HepG2 (cell line): ENCODE measurements at regions not wholly inside any gene's neighbourhood (a gene's known extent, or its start where the extent isn't known, plus 50 kb on each side); places are given as distances from the start of the nearest gene placed in this dataset.

Source experiments
- ATAC-seq: fragments of 200-7000 bp; cut with Tn5 transposase; 3 replicates; pipeline ENCODE4 v1.9.1; 2020; ENCODE audit warnings: mild to moderate bottlenecking, moderate library complexity
- BruUV-seq: library from RNA; stranded (reverse); fragments of 400-500 nt; replicated peaks from 2 replicates; lab custom pipeline; 2021; lab: Mats Ljungman, UMichigan
- CTCF ChIA-PET: fragments of 300-600 bp; formaldehyde crosslinking; extraction: SDS; loops from one replicate; lab custom pipeline; 2021; ENCODE audit warnings: low total read pairs, inconsistent platforms, low intra/inter-chr PET ratio; lab: Yijun Ruan, JAX
- POLR2A ChIA-PET: fragments of 350-600 bp; sonication (Branson Sonifier 250); formaldehyde crosslinking; loops from one replicate; lab custom pipeline; 2020; ENCODE audit warnings: antibody characterized with exemption, inconsistent platforms; lab: Yijun Ruan, JAX
- DNase-seq: peaks from one replicate; pipeline ENCODE4 v3.0.0-alpha.2; 2015; ENCODE audit warnings: low spot score
- FAIRE-seq: peaks from 3 replicates; lab custom pipeline; 2011; peaks lifted over from hg19 to GRCh38; lab: Jason Lieb, UNC
- H2AFZ ChIP-seq: one replicate; pipeline ENCODE4 v1.6.1; 2011; ENCODE audit warnings: low read length, inconsistent platforms
- H3K27ac ChIP-seq: fragments of 300-600 bp; 3 replicates; pipeline ENCODE4 v1.8.0; 2011; ENCODE audit warnings: mixed run types, mild to moderate bottlenecking, mixed read lengths, low read length, inconsistent platforms; ENCODE audit not compliant: insufficient read depth; ENCODE audit errors: extremely low read length
- H3K27me3 ChIP-seq, 2 experiments: fragments of 200-600 bp in 1 of 2; 2 replicates in 1 of 2; 3 replicates in 1 of 2; pipeline versions ENCODE4 v1.6.0 to v1.8.0; 2011; ENCODE audit warnings: low read length in 2 of 2, mild to moderate bottlenecking in 2 of 2, moderate library complexity in 2 of 2, inconsistent platforms in 1 of 2; ENCODE audit not compliant: insufficient read depth in 2 of 2, control insufficient read depth in 1 of 2
- H3K36me3 ChIP-seq, 2 experiments: fragments of 200-600 bp in 1 of 2; replicated peaks in 1 of 2; 2 replicates in 1 of 2; 3 replicates in 1 of 2; pipeline versions ENCODE4 v1.5.1 to v1.8.0; 2011; ENCODE audit warnings: low read length in 2 of 2, inconsistent platforms in 1 of 2; ENCODE audit not compliant: insufficient read depth in 2 of 2, control insufficient read depth in 1 of 2
- H3K4me1 ChIP-seq: 2 replicates; pipeline ENCODE4 v1.5.1; 2012; ENCODE audit warnings: low read length, inconsistent platforms; ENCODE audit not compliant: insufficient read depth
- H3K4me2 ChIP-seq: 2 replicates; pipeline ENCODE4 v1.6.0; 2011; ENCODE audit warnings: low read depth, low read length, inconsistent platforms
- H3K4me3 ChIP-seq, 3 experiments: fragments of 200-600 bp in 1 of 3; sonication (generic), shearing (Covaris generic) in 1 of 3; replicated peaks in 1 of 3; 2 replicates each; pipeline ENCODE4 v1.5.1; 2011 to 2016; ENCODE audit warnings: low read length in 3 of 3, inconsistent platforms in 2 of 3, low read depth in 2 of 3, mild to moderate bottlenecking in 2 of 3, control low read depth in 1 of 3, mixed read lengths in 1 of 3; ENCODE audit not compliant: insufficient read depth in 1 of 3
- H3K79me2 ChIP-seq: one replicate; pipeline ENCODE4 v1.6.1; 2011; ENCODE audit warnings: low read length, inconsistent platforms; ENCODE audit not compliant: insufficient read depth
- H3K9ac ChIP-seq: 2 replicates; pipeline ENCODE4 v1.6.0; 2011; ENCODE audit warnings: mild to moderate bottlenecking, low read depth, low read length, inconsistent platforms; ENCODE audit not compliant: insufficient read depth
- H3K9me3 ChIP-seq: 2 replicates; pipeline ENCODE4 v1.5.1; 2012; ENCODE audit warnings: mild to moderate bottlenecking, low read length
- H4K20me1 ChIP-seq: 2 replicates; pipeline ENCODE4 v1.6.0; 2011; ENCODE audit warnings: inconsistent platforms, mild to moderate bottlenecking, low read length, moderate library complexity; ENCODE audit not compliant: insufficient read depth
- AGO1 ChIP-seq: fragments of 200-400 bp; formaldehyde crosslinking; IDR thresholded peaks from 2 replicates; pipeline ENCODE4 v1.6.1; 2017; ENCODE audit warnings: mild to moderate bottlenecking, low read depth, low read length, moderate library complexity; ENCODE audit not compliant: poor library complexity, severe bottlenecking
- ARNT2 ChIP-seq: sonication (generic); formaldehyde crosslinking; IDR thresholded peaks from 2 replicates; pipeline ENCODE4 v1.8.0; 2022; ENCODE audit warnings: mild to moderate bottlenecking, low read depth, missing genetic modification reagents, moderate library complexity
- ARNTL ChIP-seq: sonication (generic); formaldehyde crosslinking; IDR thresholded peaks from 2 replicates; pipeline ENCODE4 v1.4.0; 2020; ENCODE audit warnings: mild to moderate bottlenecking, missing genetic modification reagents
- ATF4 ChIP-seq, 2 experiments: fragments of 450-650 bp in 1 of 2; sonication (generic) in 1 of 2; formaldehyde crosslinking; IDR thresholded peaks; 2 replicates each; pipeline versions ENCODE4 v1.5.0 to v1.8.0; 2020 to 2022; ENCODE audit warnings: mild to moderate bottlenecking in 1 of 2, missing genetic modification reagents in 1 of 2
- EEA1 ChIP-seq: sonication (generic); formaldehyde crosslinking; IDR thresholded peaks from 2 replicates; pipeline ENCODE4 v1.5.1; 2020; ENCODE audit warnings: mild to moderate bottlenecking, missing genetic modification reagents, borderline replicate concordance
- GLI4 ChIP-seq: sonication (generic); formaldehyde crosslinking; IDR thresholded peaks from 2 replicates; pipeline ENCODE4 v1.5.1; 2020; ENCODE audit warnings: missing genetic modification reagents, mild to moderate bottlenecking, moderate library complexity, borderline replicate concordance
- IRF9 ChIP-seq: sonication (generic); formaldehyde crosslinking; IDR thresholded peaks from 2 replicates; pipeline ENCODE4 v1.8.0; 2022; ENCODE audit warnings: missing genetic modification reagents, mild to moderate bottlenecking, borderline replicate concordance
- MTERF4 ChIP-seq: sonication (generic); formaldehyde crosslinking; IDR thresholded peaks from 2 replicates; pipeline ENCODE4 v1.8.0; 2023; ENCODE audit warnings: mild to moderate bottlenecking, missing genetic modification reagents
- NFE2 ChIP-seq: sonication (generic); formaldehyde crosslinking; IDR thresholded peaks from 2 replicates; pipeline ENCODE4 v1.4.0; 2020; ENCODE audit warnings: missing genetic modification reagents
- NR2F2 ChIP-seq: IDR thresholded peaks from 2 replicates; pipeline ENCODE4 v1.6.1; 2012; ENCODE audit warnings: low read depth, inconsistent platforms, borderline replicate concordance
- NR2F6 ChIP-seq, 2 experiments: IDR thresholded peaks; 2 replicates each; pipeline ENCODE4 v1.6.1; 2016; ENCODE audit warnings: antibody characterized with exemption in 1 of 2, mild to moderate bottlenecking in 1 of 2
- TBL1XR1 ChIP-seq: fragments of 150-350 bp; IDR thresholded peaks from 2 replicates; pipeline ENCODE4 v1.6.1; 2014; ENCODE audit warnings: borderline replicate concordance, low read length; ENCODE audit not compliant: partially characterized antibody
- TOPORS ChIP-seq: sonication (generic); formaldehyde crosslinking; IDR thresholded peaks from 2 replicates; pipeline ENCODE4 v1.8.0; 2023; ENCODE audit warnings: mild to moderate bottlenecking, missing genetic modification reagents
- ZMYM2 ChIP-seq: sonication (generic); formaldehyde crosslinking; IDR thresholded peaks from 2 replicates; pipeline ENCODE4 v1.8.0; 2022; ENCODE audit warnings: mild to moderate bottlenecking, missing genetic modification reagents
- ZNF20 ChIP-seq: sonication (generic); formaldehyde crosslinking; IDR thresholded peaks from 2 replicates; pipeline ENCODE4 v1.4.0; 2020; ENCODE audit warnings: mild to moderate bottlenecking, moderate library complexity, missing genetic modification reagents
- ZNF513 ChIP-seq: sonication (generic); formaldehyde crosslinking; conservative IDR thresholded peaks from 2 replicates; pipeline ENCODE4 v1.5.0; 2020; ENCODE audit warnings: missing genetic modification reagents
- ZNF616 ChIP-seq: sonication (generic); formaldehyde crosslinking; IDR thresholded peaks from 2 replicates; pipeline ENCODE4 v1.5.0; 2020; ENCODE audit warnings: low read depth, mild to moderate bottlenecking, missing genetic modification reagents
- ZNF775 ChIP-seq: sonication (generic); formaldehyde crosslinking; IDR thresholded peaks from 2 replicates; pipeline ENCODE4 v1.4.0; 2020; ENCODE audit warnings: missing genetic modification reagents, mild to moderate bottlenecking, moderate library complexity, borderline replicate concordance
- ZNF782 ChIP-seq: sonication (generic); formaldehyde crosslinking; IDR thresholded peaks from 2 replicates; pipeline ENCODE4 v1.4.0; 2020; ENCODE audit warnings: missing genetic modification reagents, mild to moderate bottlenecking, borderline replicate concordance
- ZNF816 ChIP-seq: sonication (generic); formaldehyde crosslinking; IDR thresholded peaks from 2 replicates; pipeline ENCODE4 v1.8.0; 2022; ENCODE audit warnings: missing genetic modification reagents, mild to moderate bottlenecking, borderline replicate concordance
- ZNF850 ChIP-seq: sonication (generic); formaldehyde crosslinking; conservative IDR thresholded peaks from 2 replicates; pipeline ENCODE4 v1.9.0; 2021; ENCODE audit warnings: mild to moderate bottlenecking, missing genetic modification reagents
- WGBS: methylation state at CpG from one replicate; pipeline ENCODE4 v1.1.6; 2017; ENCODE audit warnings: low lambda C conversion rate; 5-methylcytosine and 5-hydroxymethylcytosine counted together
- in situ Hi-C: cut with HindIII; loops from 2 replicates; pipeline ENCODE4 v1.10.0; 2017; ENCODE audit warnings: low pct_unique_long_range_greater_than_20kb; ENCODE audit not compliant: extremely low pct_ligation_motif_present
- intact Hi-C: fragments of 100-400 bp; cut with micrococcal nuclease; formaldehyde crosslinking; loops from one replicate; pipeline ENCODE4 v1.10.0; 2022; ENCODE audit not compliant: unreplicated experiment

- no peak for TF ChIP-seq GLI4 (CRISPR knock-in tag)
- no peak for TF ChIP-seq ATF4 (CRISPR knock-in tag; IDR thresholded peaks at IDR 0.05)
- TF ChIP-seq ZNF20 (CRISPR knock-in tag): no peak
- TF ChIP-seq NR2F2: no peak
- TF ChIP-seq NFE2 (CRISPR knock-in tag): no peak
- TF ChIP-seq EEA1 (CRISPR knock-in tag): no peak
- TF ChIP-seq ZNF782 (CRISPR knock-in tag): no peak
- no peak for TF ChIP-seq TBL1XR1
- no peak for TF ChIP-seq ZNF775 (CRISPR knock-in tag)
- no peak for TF ChIP-seq ZNF816 (CRISPR knock-in tag)
- no peak for TF ChIP-seq TOPORS
Observed at GRCh38 chr16:62755938-62756337, 719.7 kb upstream of the CDH8 start (continued).

GRCh38 chr16:62752854-62753253, 716.6 kb upstream of the CDH8 start:
- Histone ChIP-seq H3K4me3 (no peak overlapping the region), H3K27ac (no peak overlapping the region), H3K36me3 (no peaks in the 10 kb centered on the region), H3K9me3 (peaks cover 72% of the 10 kb centered on the region), H2AFZ (no peak overlapping the region), H3K9ac (no peak overlapping the region), H3K4me2 (no peak overlapping the region), H4K20me1 (no peaks in the 10 kb centered on the region), H3K79me2 (no peaks in the 10 kb centered on the region), H3K27me3 (no peaks in the 10 kb centered on the region), H3K4me1 (no peaks in the 10 kb centered on the region)
- POLR2A ChIA-PET: no interaction called here
- intact Hi-C loops (no loop called here), in situ Hi-C loops (no loop called here)
- ATAC-seq: no peak
- 5% methylated on average over 3 of the region's 3 CpGs for WGBS
- no peak for DNase-seq
- BruUV-seq: no TSS peak
- CTCF ChIA-PET: no interaction called here
- FAIRE-seq: no peak
- no peak for TF ChIP-seq ZMYM2 (CRISPR knock-in tag)
- no peak for TF ChIP-seq ARNT2 (CRISPR knock-in tag)
- no peak for TF ChIP-seq NR2F6 (IDR thresholded peaks at IDR 0.05)
- TF ChIP-seq NR2F6 (CRISPR knock-in tag; IDR thresholded peaks at IDR 0.05): no peak
- TF ChIP-seq ZNF513 (CRISPR knock-in tag): no peak
- TF ChIP-seq ZNF850: no peak
- no peak for TF ChIP-seq ARNTL (CRISPR knock-in tag)
- TF ChIP-seq AGO1: no peak
- no peak for TF ChIP-seq MTERF4 (CRISPR knock-in tag)
- TF ChIP-seq IRF9 (CRISPR knock-in tag): no peak
- no peak for TF ChIP-seq ZNF616
